WTC11 (cell line): ENCODE measurements at regions not wholly inside any gene's neighbourhood (a gene's known extent, or its start where the extent isn't known, plus 50 kb on each side); places are given as distances from the start of the nearest gene placed in this dataset.

Experiments
- CREB1 ChIP-seq: sonication (generic); formaldehyde crosslinking; IDR thresholded peaks from 2 replicates; pipeline ENCODE4 v1.8.0; 2023; ENCODE audit warnings: mild to moderate bottlenecking, missing genetic modification reagents
- FOXJ3 ChIP-seq: sonication (generic); formaldehyde crosslinking; IDR thresholded peaks from 2 replicates; pipeline ENCODE4 v1.9.0; 2021; ENCODE audit warnings: missing genetic modification reagents, mild to moderate bottlenecking, borderline replicate concordance
- FOXK1 ChIP-seq: sonication (generic); formaldehyde crosslinking; IDR thresholded peaks from 2 replicates; pipeline ENCODE4 v1.8.0; 2022; ENCODE audit warnings: mild to moderate bottlenecking, moderate library complexity, missing genetic modification reagents
- JUN ChIP-seq: sonication (generic); formaldehyde crosslinking; IDR thresholded peaks from 2 replicates; pipeline ENCODE4 v1.8.0; 2023; ENCODE audit warnings: mild to moderate bottlenecking, missing genetic modification reagents
- SP1 ChIP-seq: sonication (generic); formaldehyde crosslinking; conservative IDR thresholded peaks from 2 replicates; pipeline ENCODE4 v1.8.1; 2022; ENCODE audit warnings: missing genetic modification reagents
- TF ChIP-seq, protein P1 (sequence below): fragments of 200-600 bp; IDR thresholded peaks from 2 replicates; pipeline ENCODE4 v1.8.0; 2022; ENCODE audit warnings: antibody characterized with exemption
- TF ChIP-seq, protein P2 (sequence below): sonication (generic); formaldehyde crosslinking; IDR thresholded peaks from 2 replicates; pipeline ENCODE4 v1.8.1; 2023; ENCODE audit warnings: mild to moderate bottlenecking, missing genetic modification reagents

DNA sequence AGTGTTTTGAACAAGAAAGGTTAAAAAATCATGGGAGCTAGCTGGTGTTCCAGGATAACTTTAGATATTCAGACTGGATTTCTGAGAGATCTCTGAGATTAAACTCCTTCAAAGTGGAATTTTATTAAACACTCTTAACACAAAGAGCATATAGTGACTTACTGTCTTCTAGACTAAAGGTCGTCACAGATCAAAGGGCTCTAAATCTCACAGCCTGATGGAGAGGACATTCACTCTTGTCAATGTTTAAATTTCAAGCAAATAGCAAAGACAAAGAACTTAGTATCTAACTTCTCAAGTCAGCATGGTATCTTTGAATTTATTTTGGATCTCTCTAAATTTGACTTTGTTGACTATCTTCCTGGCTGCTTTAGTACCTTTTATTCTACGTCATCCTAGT is 53.7 kb upstream of the NUDT6 start:
- TF ChIP-seq JUN, result no peak
- TF ChIP-seq FOXJ3 (CRISPR knock-in tag), result no peak
- no peak for TF ChIP-seq CREB1
- TF ChIP-seq, protein P1, sequence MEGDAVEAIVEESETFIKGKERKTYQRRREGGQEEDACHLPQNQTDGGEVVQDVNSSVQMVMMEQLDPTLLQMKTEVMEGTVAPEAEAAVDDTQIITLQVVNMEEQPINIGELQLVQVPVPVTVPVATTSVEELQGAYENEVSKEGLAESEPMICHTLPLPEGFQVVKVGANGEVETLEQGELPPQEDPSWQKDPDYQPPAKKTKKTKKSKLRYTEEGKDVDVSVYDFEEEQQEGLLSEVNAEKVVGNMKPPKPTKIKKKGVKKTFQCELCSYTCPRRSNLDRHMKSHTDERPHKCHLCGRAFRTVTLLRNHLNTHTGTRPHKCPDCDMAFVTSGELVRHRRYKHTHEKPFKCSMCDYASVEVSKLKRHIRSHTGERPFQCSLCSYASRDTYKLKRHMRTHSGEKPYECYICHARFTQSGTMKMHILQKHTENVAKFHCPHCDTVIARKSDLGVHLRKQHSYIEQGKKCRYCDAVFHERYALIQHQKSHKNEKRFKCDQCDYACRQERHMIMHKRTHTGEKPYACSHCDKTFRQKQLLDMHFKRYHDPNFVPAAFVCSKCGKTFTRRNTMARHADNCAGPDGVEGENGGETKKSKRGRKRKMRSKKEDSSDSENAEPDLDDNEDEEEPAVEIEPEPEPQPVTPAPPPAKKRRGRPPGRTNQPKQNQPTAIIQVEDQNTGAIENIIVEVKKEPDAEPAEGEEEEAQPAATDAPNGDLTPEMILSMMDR, result no peak
- no peak for TF ChIP-seq SP1 (CRISPR knock-in tag)
- no peak for TF ChIP-seq FOXK1
- TF ChIP-seq, protein P2, sequence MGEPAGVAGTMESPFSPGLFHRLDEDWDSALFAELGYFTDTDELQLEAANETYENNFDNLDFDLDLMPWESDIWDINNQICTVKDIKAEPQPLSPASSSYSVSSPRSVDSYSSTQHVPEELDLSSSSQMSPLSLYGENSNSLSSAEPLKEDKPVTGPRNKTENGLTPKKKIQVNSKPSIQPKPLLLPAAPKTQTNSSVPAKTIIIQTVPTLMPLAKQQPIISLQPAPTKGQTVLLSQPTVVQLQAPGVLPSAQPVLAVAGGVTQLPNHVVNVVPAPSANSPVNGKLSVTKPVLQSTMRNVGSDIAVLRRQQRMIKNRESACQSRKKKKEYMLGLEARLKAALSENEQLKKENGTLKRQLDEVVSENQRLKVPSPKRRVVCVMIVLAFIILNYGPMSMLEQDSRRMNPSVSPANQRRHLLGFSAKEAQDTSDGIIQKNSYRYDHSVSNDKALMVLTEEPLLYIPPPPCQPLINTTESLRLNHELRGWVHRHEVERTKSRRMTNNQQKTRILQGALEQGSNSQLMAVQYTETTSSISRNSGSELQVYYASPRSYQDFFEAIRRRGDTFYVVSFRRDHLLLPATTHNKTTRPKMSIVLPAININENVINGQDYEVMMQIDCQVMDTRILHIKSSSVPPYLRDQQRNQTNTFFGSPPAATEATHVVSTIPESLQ, result no peak
